Renal cortex interstitium (tissue), 11 donors: ENCODE measurements at regions not wholly inside any gene's neighbourhood (a gene's known extent, or its start where the extent isn't known, plus 50 kb on each side); places are given as distances from the start of the nearest gene placed in this dataset.
"Not testable (repeated sequence)": the region's sequence is repeated elsewhere in the genome, so short reads cannot be mapped to it uniquely, and the experiment has no call there.

ENCODE experiments used
- DNase-seq, 11 donors: peaks; one replicate each; pipeline ENCODE4 v3.0.0-alpha.2; 2013; ENCODE audit warnings: low read depth in 9 of 11, low spot score in 4 of 11; ENCODE audit errors: extremely low read depth in 1 of 11

GRCh38 chr9:102227416-102227815 lies 489.0 kb upstream of the GRIN3A start:
- DNase-seq: not testable (repeated sequence)

- no peak for DNase-seq
Measured at GRCh38 chr9:102225841-102226441, 487.5 kb upstream of the GRIN3A start.

- DNase-seq: not testable (repeated sequence)
Measured at GRCh38 chr9:102223320-102224136, 485.1 kb upstream of the GRIN3A start.

GRCh38 chr9:102209176-102209575 lies 470.7 kb upstream of the GRIN3A start:
- DNase-seq: no peak

- no peak for DNase-seq
Measured at GRCh38 chr9:102206432-102206831, 468.0 kb upstream of the GRIN3A start.

- no peak for DNase-seq
Measured at GRCh38 chr9:102205251-102205650, 466.8 kb upstream of the GRIN3A start.

GRCh38 chr9:102202126-102202525 lies 463.7 kb upstream of the GRIN3A start:
- DNase-seq: no peak

GRCh38 chr9:102185962-102186361 lies 447.5 kb upstream of the GRIN3A start:
- peak in 5 of 11 donors; percentile 1 to 24 (median 4) for DNase-seq

GRCh38 chr9:102185371-102185770 lies 446.9 kb upstream of the GRIN3A start:
- DNase-seq: no peak

GRCh38 chr9:102178811-102179210 lies 440.4 kb upstream of the GRIN3A start:
- no peak for DNase-seq

- DNase-seq: not testable (repeated sequence)
Measured at GRCh38 chr9:102174202-102174601, 435.8 kb upstream of the GRIN3A start.

- no peak for DNase-seq
Measured at GRCh38 chr9:102164247-102164646, 425.8 kb upstream of the GRIN3A start.

GRCh38 chr9:102153081-102153480 lies 414.6 kb upstream of the GRIN3A start:
- DNase-seq: not testable (repeated sequence)

GRCh38 chr9:102135768-102136167 lies 397.3 kb upstream of the GRIN3A start:
- no peak for DNase-seq

- no peak for DNase-seq
Measured at GRCh38 chr9:102124465-102124864, 386.0 kb upstream of the GRIN3A start.

- no peak for DNase-seq
Measured at GRCh38 chr9:102114557-102114956, 376.1 kb upstream of the GRIN3A start.

GRCh38 chr9:102113191-102113590 lies 374.7 kb upstream of the GRIN3A start:
- no peak for DNase-seq

GRCh38 chr9:102106439-102106838 lies 368.0 kb upstream of the GRIN3A start:
- DNase-seq: no peak

- DNase-seq: no peak
Measured at GRCh38 chr9:102101723-102102122, 363.3 kb upstream of the GRIN3A start.

GRCh38 chr9:102087141-102087540 lies 348.7 kb upstream of the GRIN3A start:
- no peak for DNase-seq

- no peak for DNase-seq
Measured at GRCh38 chr9:102085548-102085947, 347.1 kb upstream of the GRIN3A start.
